HG03060 (cell line): ENCODE measurements at regions not wholly inside any gene's neighbourhood (a gene's known extent, or its start where the extent isn't known, plus 50 kb on each side); places are given as distances from the start of the nearest gene placed in this dataset.

ENCODE experiments used
- ATAC-seq: cut with Tn5 transposase; IDR thresholded peaks from one replicate; pipeline ENCODE4 v1.9.1; 2021; ENCODE audit warnings: low read depth, moderate number of reproducible peaks; ENCODE audit not compliant: unreplicated experiment

DNA sequence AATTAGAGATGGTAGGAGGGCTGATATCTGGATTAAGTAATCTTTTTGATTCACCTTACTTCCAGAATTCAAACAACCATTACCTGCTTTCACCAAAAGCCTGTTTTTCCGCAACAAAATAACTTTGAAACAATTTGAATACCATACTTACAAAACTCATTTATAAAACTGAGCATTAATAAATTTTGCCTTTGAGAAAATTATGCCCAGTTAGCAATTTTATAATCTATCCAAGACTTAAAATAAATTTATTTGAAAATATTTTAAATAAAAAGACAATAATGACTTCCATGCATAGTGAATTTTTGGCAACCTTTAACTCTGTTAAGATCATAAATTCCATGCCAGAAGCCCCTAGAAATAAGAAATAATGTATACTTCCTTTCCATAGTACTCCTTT is 71.3 kb upstream of the FTMT start:
- ATAC-seq = no peak

DNA sequence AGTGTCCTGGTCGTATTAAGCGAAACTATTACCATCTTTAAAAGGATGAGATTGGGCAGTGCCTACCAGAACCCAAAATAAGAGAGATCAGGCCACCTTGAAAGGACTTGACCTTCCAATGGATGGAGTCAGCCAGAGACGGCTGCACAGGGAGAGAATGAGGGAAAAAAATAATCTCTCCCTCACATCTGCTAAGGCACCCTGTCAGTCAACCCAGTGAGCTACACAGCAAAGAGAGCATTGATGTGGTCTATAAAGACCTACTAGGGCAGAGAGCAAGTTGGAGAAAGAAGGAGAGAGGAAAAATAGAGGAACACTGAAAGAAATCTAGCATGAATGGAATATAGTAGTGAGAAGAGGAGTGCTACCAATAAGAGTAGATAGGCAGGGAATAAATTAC is 68.0 kb upstream of the FTMT start:
- no peak for ATAC-seq

DNA sequence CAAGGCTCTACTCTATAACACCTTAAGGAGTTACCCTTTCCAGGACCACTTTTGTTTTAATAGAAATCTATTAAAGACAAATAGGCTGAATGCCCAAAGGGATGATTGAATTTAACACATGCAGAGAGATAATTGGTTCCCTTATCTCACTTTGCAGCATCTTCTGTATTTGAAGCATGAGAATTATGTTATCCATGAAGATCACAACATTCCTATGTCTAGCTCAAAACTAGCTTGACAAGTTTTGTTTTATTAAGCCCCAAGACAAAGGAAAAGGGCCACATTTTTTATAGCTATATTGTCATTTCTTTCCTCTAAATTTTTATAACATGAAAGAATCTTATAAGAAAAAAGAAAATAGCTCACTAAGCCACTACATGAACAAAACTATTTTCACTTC is 57.9 kb upstream of the FTMT start:
- no peak for ATAC-seq

DNA sequence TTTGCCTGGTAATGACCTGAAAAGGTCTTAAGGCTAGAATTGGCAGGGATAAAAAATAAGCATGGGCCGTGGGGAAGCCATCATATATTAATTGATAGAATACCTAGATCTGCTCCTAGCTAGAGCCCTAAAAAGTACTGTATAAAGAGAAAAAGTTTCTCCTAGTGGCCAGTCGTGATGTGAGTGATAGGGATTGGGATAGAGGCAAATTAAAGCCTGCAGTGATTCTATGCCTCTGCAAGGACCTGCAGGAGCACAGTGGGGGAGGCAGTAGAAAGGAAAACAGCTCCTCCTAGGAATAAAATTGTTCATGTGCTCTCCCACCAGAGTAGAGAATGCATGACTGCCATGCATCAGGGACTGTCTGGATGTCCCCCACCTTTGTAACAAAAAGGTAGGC is 56.2 kb upstream of the FTMT start:
- no peak for ATAC-seq

DNA sequence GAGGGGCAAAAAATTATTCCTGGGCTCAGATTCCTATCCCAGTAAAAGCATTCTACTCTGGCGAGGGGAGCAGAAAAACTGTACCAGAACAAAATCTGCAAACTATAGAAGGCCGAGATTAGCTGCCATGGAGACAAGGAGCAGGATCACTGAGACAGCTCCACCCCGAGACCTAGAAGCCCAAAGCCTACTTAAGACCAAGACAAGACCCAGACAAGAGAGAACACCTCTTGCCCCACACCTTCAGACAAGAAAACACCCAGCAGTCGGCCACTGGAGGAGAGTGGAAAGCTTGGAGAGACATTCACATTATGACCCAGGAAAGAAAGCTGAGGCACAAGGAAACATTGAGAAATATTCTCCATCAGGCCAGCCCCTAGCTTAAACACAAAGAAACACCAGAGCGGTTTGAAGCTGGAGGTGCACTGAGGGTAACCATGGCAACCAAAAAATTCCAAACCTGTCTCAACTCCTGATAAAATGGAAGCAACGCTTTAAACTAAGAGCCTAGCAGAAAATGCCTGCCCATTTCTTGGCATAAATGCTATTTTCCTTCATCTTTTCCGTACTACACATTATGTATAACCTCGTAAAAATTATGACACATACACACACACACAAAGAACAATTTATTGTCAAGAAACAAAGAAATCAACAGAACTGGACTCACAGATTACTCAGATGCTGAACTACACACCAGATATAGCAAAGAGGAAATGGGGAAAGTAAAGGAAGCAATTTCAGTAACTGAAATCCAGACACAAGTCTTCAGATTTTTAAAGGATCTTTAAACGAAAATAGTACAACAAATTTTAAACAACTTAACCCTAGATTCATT is 53.8 kb upstream of the FTMT start:
- no peak for ATAC-seq
